WTC11 (cell line): ENCODE measurements at regions not wholly inside any gene's neighbourhood (a gene's known extent, or its start where the extent isn't known, plus 50 kb on each side); places are given as distances from the start of the nearest gene placed in this dataset.
"Not testable (repeated sequence)": the region's sequence is repeated elsewhere in the genome, so short reads cannot be mapped to it uniquely, and the experiment has no call there.

Experiments
- ATF3 ChIP-seq: sonication (generic); formaldehyde crosslinking; conservative IDR thresholded peaks from 2 replicates; pipeline ENCODE4 v1.8.1; 2022; ENCODE audit warnings: mild to moderate bottlenecking, missing genetic modification reagents
- CTCF ChIP-seq: fragments of 200-600 bp; IDR thresholded peaks from 2 replicates; pipeline ENCODE4 v1.8.0; 2022; ENCODE audit warnings: antibody characterized with exemption
- FOXK1 ChIP-seq: sonication (generic); formaldehyde crosslinking; IDR thresholded peaks from 2 replicates; pipeline ENCODE4 v1.8.0; 2022; ENCODE audit warnings: mild to moderate bottlenecking, moderate library complexity, missing genetic modification reagents
- GABPB1 ChIP-seq: sonication (generic); formaldehyde crosslinking; IDR thresholded peaks from 2 replicates; pipeline ENCODE4 v1.8.1; 2023; ENCODE audit warnings: mild to moderate bottlenecking, missing genetic modification reagents
- SOX15 ChIP-seq: fragments of 250-450 bp; sonication (Bioruptor Pico); IDR thresholded peaks from 2 replicates; pipeline ENCODE4 v1.9.0; 2021; ENCODE audit warnings: mild to moderate bottlenecking
- USF1 ChIP-seq: sonication (generic); formaldehyde crosslinking; IDR thresholded peaks from 2 replicates; pipeline ENCODE4 v1.8.0; 2022; ENCODE audit warnings: mild to moderate bottlenecking, missing genetic modification reagents
- USF2 ChIP-seq: sonication (generic); formaldehyde crosslinking; IDR thresholded peaks from 2 replicates; pipeline ENCODE4 v1.8.1; 2023; ENCODE audit warnings: mild to moderate bottlenecking, missing genetic modification reagents, moderate library complexity

GRCh38 chr15:30490334-30490733, 61.5 kb upstream of the GOLGA8Q start:
- TF ChIP-seq USF1 (CRISPR knock-in tag); FOXK1 (CRISPR knock-in tag); CTCF; SOX15; USF2; ATF3 (CRISPR knock-in tag); GABPB1 (CRISPR knock-in tag): not testable (repeated sequence)
